Liver (tissue), 8 donors: ENCODE measurements at regions not wholly inside any gene's neighbourhood (a gene's known extent, or its start where the extent isn't known, plus 50 kb on each side); places are given as distances from the start of the nearest gene placed in this dataset.

Source experiments
- DNase-seq: peaks from one replicate; pipeline ENCODE4 v3.0.0-alpha.2; 2017; ENCODE audit warnings: low spot score
- H3K27ac ChIP-seq, 2 donors: one replicate each; pipeline ENCODE4 v1.7.0; 2013; ENCODE audit warnings: inconsistent platforms in 2 of 2, low read length in 2 of 2, control low read depth in 1 of 2, low read depth in 1 of 2, mild to moderate bottlenecking in 1 of 2
- H3K27me3 ChIP-seq, 4 donors: one replicate each; pipeline versions ENCODE4 v1.6.1 to v1.7.0; 2013; ENCODE audit warnings: low read length in 3 of 4, inconsistent platforms in 1 of 4, mild to moderate bottlenecking in 1 of 4, moderate library complexity in 1 of 4; ENCODE audit not compliant: control insufficient read depth in 4 of 4, insufficient read depth in 4 of 4
- H3K36me3 ChIP-seq, 4 donors: one replicate each; pipeline versions ENCODE4 v1.6.1 to v1.7.0; 2013; ENCODE audit warnings: low read length in 3 of 4, mild to moderate bottlenecking in 3 of 4, low read depth in 1 of 4, moderate library complexity in 1 of 4; ENCODE audit not compliant: control insufficient read depth in 4 of 4, insufficient read depth in 3 of 4
- H3K4me1 ChIP-seq, 4 donors: one replicate each; pipeline versions ENCODE4 v1.6.1 to v1.7.0; 2013; ENCODE audit warnings: low read length in 3 of 4, mild to moderate bottlenecking in 3 of 4, moderate library complexity in 1 of 4; ENCODE audit not compliant: control insufficient read depth in 4 of 4, insufficient read depth in 4 of 4
- H3K4me3 ChIP-seq, 3 donors: one replicate each; pipeline versions ENCODE4 v1.6.1 to v1.7.0; 2013; ENCODE audit warnings: low read length in 3 of 3, control low read depth in 1 of 3, low read depth in 1 of 3, mild to moderate bottlenecking in 1 of 3
- H3K9ac ChIP-seq, 2 donors: one replicate each; pipeline ENCODE4 v1.7.0; 2013; ENCODE audit warnings: low read length in 2 of 2, mild to moderate bottlenecking in 2 of 2, moderate library complexity in 2 of 2, control low read depth in 1 of 2, low read depth in 1 of 2
- H3K9me3 ChIP-seq, 4 donors: one replicate each; pipeline versions ENCODE4 v1.6.1 to v1.7.0; 2013; ENCODE audit warnings: low read length in 3 of 4; ENCODE audit not compliant: control insufficient read depth in 4 of 4
- CTCF ChIP-seq: fragments of 150-350 bp; IDR thresholded peaks from 2 replicates; pipeline ENCODE4 v1.5.1; 2017; ENCODE audit warnings: improper control_type of control experiment, low read depth, low read length; ENCODE audit not compliant: missing input control
- EGR1 ChIP-seq, 2 donors: IDR thresholded peaks; 2 replicates each; pipeline ENCODE4 v1.6.1; 2016 to 2018; ENCODE audit warnings: antibody characterized with exemption in 2 of 2, low read depth in 2 of 2
- FOXA1 ChIP-seq: IDR thresholded peaks from 2 replicates; pipeline ENCODE4 v1.6.1; 2016; ENCODE audit warnings: antibody characterized with exemption
- FOXA2 ChIP-seq: IDR thresholded peaks from 2 replicates; pipeline ENCODE4 v1.6.1; 2016; ENCODE audit warnings: antibody characterized with exemption
- HNF4A ChIP-seq, 2 donors: conservative IDR thresholded peaks; 2 replicates each; pipeline ENCODE4 v1.6.1; 2016; ENCODE audit warnings: antibody characterized with exemption in 2 of 2, mild to moderate bottlenecking in 2 of 2
- HNF4G ChIP-seq: IDR thresholded peaks from 2 replicates; pipeline ENCODE4 v1.6.1; 2016; ENCODE audit warnings: antibody characterized with exemption
- MAX ChIP-seq: IDR thresholded peaks from 2 replicates; pipeline ENCODE4 v1.6.1; 2016; ENCODE audit warnings: antibody characterized with exemption
- NR2F2 ChIP-seq: IDR thresholded peaks from 2 replicates; pipeline ENCODE4 v1.6.1; 2016; ENCODE audit warnings: antibody characterized with exemption
- RAD21 ChIP-seq, 2 donors: IDR thresholded peaks; 2 replicates each; pipeline ENCODE4 v1.6.1; 2016; ENCODE audit warnings: antibody characterized with exemption in 2 of 2, mild to moderate bottlenecking in 2 of 2
- SP1 ChIP-seq: IDR thresholded peaks from 2 replicates; pipeline ENCODE4 v1.6.1; 2018; ENCODE audit warnings: antibody characterized with exemption, mild to moderate bottlenecking
- TAF1 ChIP-seq: conservative IDR thresholded peaks from 2 replicates; pipeline ENCODE4 v1.6.1; 2016; ENCODE audit warnings: antibody characterized with exemption, mild to moderate bottlenecking
- YY1 ChIP-seq: IDR thresholded peaks from 2 replicates; pipeline ENCODE4 v1.6.1; 2016; ENCODE audit warnings: antibody characterized with exemption, mild to moderate bottlenecking
- ZBTB33 ChIP-seq: IDR thresholded peaks from 2 replicates; pipeline ENCODE4 v1.6.1; 2016; ENCODE audit warnings: antibody characterized with exemption
- WGBS: extraction: QIAGEN DNeasy Blood & Tissue Kit; methylation state at CpG from one replicate; pipeline ENCODE4 v1.1.7; 2013; 5-methylcytosine and 5-hydroxymethylcytosine counted together
- donor health status: healthy.
- donor health status: healthy.
- donor health status: healthy.
- donor health status: healthy.
- donor health status: healthy.

- no peaks in the 10 kb centered on the region for H3K36me3 ChIP-seq
- peaks cover 0 to 2% (median 0%) of the 10 kb centered on the region in 4 donors for H3K27me3 ChIP-seq
- 94% methylated on average over 8 of the region's 8 CpGs for WGBS
- H3K4me1 ChIP-seq, result no peaks in the 10 kb centered on the region
- H3K27ac ChIP-seq, result no peak overlapping the region
- no peaks in the 10 kb centered on the region for H3K9me3 ChIP-seq
- no peak overlapping the region for H3K9ac ChIP-seq
- TF ChIP-seq FOXA2, result no peak
- no peak for TF ChIP-seq RAD21 (IDR thresholded peaks at IDR 0.05)
- TF ChIP-seq YY1, result no peak
- no peak for TF ChIP-seq ZBTB33
- no peak for TF ChIP-seq NR2F2
- H3K4me3 ChIP-seq, result no peak overlapping the region
- DNase-seq, result no peak
These were observed 457.1 kb upstream of the SALL3 start for GRCh38 chr18:78522507-78522906.

- H3K4me1 ChIP-seq, result no peaks in the 10 kb centered on the region
- 81% methylated on average over 12 of the region's 12 CpGs for WGBS
- H3K9me3 ChIP-seq, result no peaks in the 10 kb centered on the region
- H3K9ac ChIP-seq, result no peak overlapping the region
- H3K27me3 ChIP-seq, result peaks cover 0 to 2% (median 0%) of the 10 kb centered on the region in 4 donors
- no peak for TF ChIP-seq EGR1 (IDR thresholded peaks at IDR 0.05; ENCODE audit: low read depth in 2 of 2)
- no peak for TF ChIP-seq TAF1
- TF ChIP-seq RAD21 (IDR thresholded peaks at IDR 0.05), result no peak
- TF ChIP-seq CTCF, result no peak
- TF ChIP-seq NR2F2, result no peak
- no peak for TF ChIP-seq ZBTB33
- no peak for TF ChIP-seq FOXA1
- no peak for TF ChIP-seq MAX
- no peak for TF ChIP-seq HNF4A (conservative IDR thresholded peaks at IDR 0.05)
- no peak for TF ChIP-seq FOXA2
- TF ChIP-seq HNF4G, result no peak
- TF ChIP-seq SP1, result no peak
- no peak for DNase-seq
- H3K27ac ChIP-seq, result no peak overlapping the region
- H3K4me3 ChIP-seq, result no peak overlapping the region
- no peaks in the 10 kb centered on the region for H3K36me3 ChIP-seq
These were observed 455.8 kb upstream of the SALL3 start for GRCh38 chr18:78523850-78524249.
